ENCODE measurements at regions not wholly inside any gene's neighbourhood (a gene's known extent, or its start where the extent isn't known, plus 50 kb on each side); places are given as distances from the start of the nearest gene placed in this dataset.

GRCh38 chr12:78674311-78675090 lies 190.1 kb upstream of the SYT1 start:
- WGBS (ENCODE audit: missing lambda C conversion rate): 81% methylated on average over 2 of the region's 2 CpGs
- no peak for ATAC-seq
- no peak overlapping the region for H3K27ac ChIP-seq
- no peaks in the 10 kb centered on the region for H3K9me3 ChIP-seq
- H3K4me1 ChIP-seq: 0 out of 3 replicates have a peak, but pooled peaks cover 3% of the 10 kb centered on the region
- DNase-seq (ENCODE audit: low read depth in 1 of 2, low spot score in 1 of 2): no peak
- H3K4me3 ChIP-seq: no peak overlapping the region
- no peak for FAIRE-seq
- H3K4me2 ChIP-seq: no peak overlapping the region
- POLR2A ChIA-PET: interaction anchor here (1.5 kb wide), 1 partner anchor 189 kb away, joined by 5 read pairs; no protein-coding TSS in a partner anchor
- no peak for TF ChIP-seq ZC3H11A (IDR thresholded peaks at IDR 0.05)
- no peak for TF ChIP-seq HOXB13 (CRISPR knock-in tag; IDR thresholded peaks at IDR 0.05; ENCODE audit: low read depth)
- TF ChIP-seq MAFK (IDR thresholded peaks at IDR 0.05; ENCODE audit: partially characterized antibody): no peak
- no peak for TF ChIP-seq EHF (CRISPR knock-in tag; IDR thresholded peaks at IDR 0.05)
- TF ChIP-seq JUN (IDR thresholded peaks at IDR 0.05): no peak
- no peak for TF ChIP-seq ZNF302 (CRISPR knock-in tag; IDR thresholded peaks at IDR 0.05)
- TF ChIP-seq ATOH8 (CRISPR knock-in tag; IDR thresholded peaks at IDR 0.05; ENCODE audit: low read depth): no peak
- TF ChIP-seq FOSB (CRISPR knock-in tag; IDR thresholded peaks at IDR 0.05): no peak
- TF ChIP-seq NR3C1 (IDR thresholded peaks at IDR 0.05): no peak
- TF ChIP-seq EHMT2 (IDR thresholded peaks at IDR 0.05; ENCODE audit: low read depth): no peak
- CTCF ChIA-PET: no interaction called here

- ChIA-PET POLR2A (no interaction called here), CTCF (interaction anchor here (0.6 to 3.7 kb wide), 2 partner anchors 11 to 136 kb away, joined by 3 to 18 read pairs; no protein-coding TSS in a partner anchor)
- TF ChIP-seq HOXB13 (CRISPR knock-in tag; IDR thresholded peaks at IDR 0.05; ENCODE audit: low read depth): no peak
- TF ChIP-seq JUNB (IDR thresholded peaks at IDR 0.05): no peak
- TF ChIP-seq CEBPB (IDR thresholded peaks at IDR 0.05): no peak
- TF ChIP-seq RARB (CRISPR knock-in tag; IDR thresholded peaks at IDR 0.05): no peak
- no peak for TF ChIP-seq JUN (IDR thresholded peaks at IDR 0.05)
- no peak for TF ChIP-seq CHD2 (IDR thresholded peaks at IDR 0.05; ENCODE audit: low read length, partially characterized antibody)
- TF ChIP-seq ZNF302 (CRISPR knock-in tag; IDR thresholded peaks at IDR 0.05): no peak
- TF ChIP-seq HES2 (IDR thresholded peaks at IDR 0.05): no peak
- TF ChIP-seq ZC3H11A (IDR thresholded peaks at IDR 0.05): no peak
- no peak for TF ChIP-seq RCOR1 (IDR thresholded peaks at IDR 0.05; ENCODE audit: low read depth, low read length)
- no peak for TF ChIP-seq TFCP2L1 (CRISPR knock-in tag; IDR thresholded peaks at IDR 0.05)
- TF ChIP-seq POLR2A (IDR thresholded peaks at IDR 0.05; ENCODE audit: low read length): no peak
- no peak for TF ChIP-seq E2F6 (IDR thresholded peaks at IDR 0.05; ENCODE audit: borderline replicate concordance, low read depth)
- no peak for TF ChIP-seq CBX2 (IDR thresholded peaks at IDR 0.05; ENCODE audit: borderline replicate concordance, low read depth)
- TF ChIP-seq USF2 (IDR thresholded peaks at IDR 0.05): no peak
- TF ChIP-seq ELK1 (IDR thresholded peaks at IDR 0.05; ENCODE audit: low read depth, low read length): no peak
- ATAC-seq: no peak
- Histone ChIP-seq H3K9me3 (no peaks in the 10 kb centered on the region), H3K27ac (no peak overlapping the region), H3K4me3 (no peak overlapping the region), H3K4me1 (peaks cover 8% of the 10 kb centered on the region; the same call in 2 of the 3 replicates), H3K4me2 (no peak overlapping the region)
- WGBS (ENCODE audit: missing lambda C conversion rate): 88% methylated on average over 4 of the region's 4 CpGs
- no peak for DNase-seq (ENCODE audit: low read depth in 1 of 2, low spot score in 1 of 2)
- FAIRE-seq: no peak
These were observed 184.0 kb upstream of the SYT1 start for GRCh38 chr12:78680596-78680995.
